AG09319 (cell line): ENCODE measurements at regions not wholly inside any gene's neighbourhood (a gene's known extent, or its start where the extent isn't known, plus 50 kb on each side); places are given as distances from the start of the nearest gene placed in this dataset.

Experiments
- DNase-seq: peaks from one replicate; pipeline ENCODE4 v3.0.0-alpha.2; 2010; ENCODE audit warnings: low read depth; ENCODE audit errors: extremely low read depth
- CTCF ChIP-seq: IDR thresholded peaks from 2 replicates; pipeline ENCODE4 v1.5.1; 2011; ENCODE audit warnings: low read depth, mild to moderate bottlenecking, inconsistent platforms, low read length, moderate library complexity

- TF ChIP-seq CTCF: no peak
- no peak for DNase-seq
Observed at GRCh38 chr15:69652751-69653305, 200.2 kb downstream of the RPLP1 start.

- DNase-seq: no peak
- no peak for TF ChIP-seq CTCF
Observed at GRCh38 chr15:69653306-69653705, 200.7 kb downstream of the RPLP1 start.

GRCh38 chr15:69653846-69654245 lies 201.2 kb downstream of the RPLP1 start:
- TF ChIP-seq CTCF: no peak

GRCh38 chr15:69656271-69657030 lies 203.8 kb downstream of the RPLP1 start:
- DNase-seq: no peak
- no peak for TF ChIP-seq CTCF

More at GRCh38 chr15:69653846-69654245, 201.2 kb downstream of the RPLP1 start:
- no peak for DNase-seq

- TF ChIP-seq CTCF: no peak
- DNase-seq: no peak
Observed at GRCh38 chr15:69657626-69658025, 205.0 kb downstream of the RPLP1 start.

- DNase-seq: no peak
- no peak for TF ChIP-seq CTCF
Observed at GRCh38 chr15:69658411-69658945, 205.9 kb downstream of the RPLP1 start.

GRCh38 chr15:69659454-69660050 lies 206.9 kb downstream of the RPLP1 start:
- DNase-seq: no peak
- no peak for TF ChIP-seq CTCF
